B cell (primary cell): ENCODE measurements at regions not wholly inside any gene's neighbourhood (a gene's known extent, or its start where the extent isn't known, plus 50 kb on each side); places are given as distances from the start of the nearest gene placed in this dataset.

ENCODE experiments used
- ATAC-seq: fragments of 200-7000 bp; cut with Tn5 transposase; one replicate; pipeline ENCODE4 v1.10.0; 2021; ENCODE audit warnings: low read depth, mild to moderate bottlenecking, moderate number of reproducible peaks, moderate library complexity
- CTCF ChIA-PET: fragments of 350-600 bp; sonication (Branson Sonifier 250); formaldehyde crosslinking; loops from one replicate; lab custom pipeline; 2021; ENCODE audit warnings: antibody characterized with exemption, inconsistent platforms; lab: Charles Lee
- POLR2A ChIA-PET: fragments of 350-600 bp; sonication (Branson Sonifier 250); formaldehyde crosslinking; loops from one replicate; lab custom pipeline; 2021; ENCODE audit warnings: antibody characterized with exemption; lab: Charles Lee
- DNase-seq: peaks from one replicate; pipeline ENCODE4 v3.0.0; 2013
- H2AFZ ChIP-seq: 2 replicates; pipeline ENCODE4 v1.6.1; 2012; ENCODE audit warnings: mild to moderate bottlenecking, low read depth, low read length; ENCODE audit not compliant: insufficient read depth, poor library complexity, severe bottlenecking
- H3K27ac ChIP-seq, 2 donors: 1 replicate in 1 of 2; 2 replicates in 1 of 2; pipeline ENCODE4 v1.5.1; 2012 to 2013; ENCODE audit warnings: low read length in 2 of 2, mild to moderate bottlenecking in 2 of 2, moderate library complexity in 1 of 2
- H3K27me3 ChIP-seq, 4 experiments: fragments of 200-600 bp in 1 of 4; sonication (generic) in 1 of 4; replicated peaks in 1 of 4; 1 replicate in 2 of 4; 2 replicates in 2 of 4; pipeline versions ENCODE4 v1.6.1 to v1.7.0; 2013 to 2016; ENCODE audit warnings: low read length in 3 of 4, mild to moderate bottlenecking in 2 of 4, mixed read lengths in 1 of 4, moderate library complexity in 1 of 4; ENCODE audit not compliant: insufficient read depth in 4 of 4, control insufficient read depth in 3 of 4; ENCODE audit errors: control extremely low read depth in 1 of 4
- H3K36me3 ChIP-seq, 2 experiments: replicated peaks in 1 of 2; 1 replicate in 1 of 2; 2 replicates in 1 of 2; pipeline versions ENCODE4 v1.6.1 to v1.7.1; 2013; ENCODE audit warnings: low read length in 1 of 2; ENCODE audit not compliant: insufficient read depth in 2 of 2, control insufficient read depth in 1 of 2; ENCODE audit errors: control extremely low read depth in 1 of 2, extremely low read depth in 1 of 2
- H3K4me1 ChIP-seq, 2 donors: fragments of 200-600 bp in 1 of 2; sonication (generic) in 1 of 2; 1 replicate in 1 of 2; 2 replicates in 1 of 2; pipeline versions ENCODE4 v1.5.1 to v1.6.1; 2013 to 2017; ENCODE audit warnings: low read length in 2 of 2; ENCODE audit not compliant: control insufficient read depth in 2 of 2, insufficient read depth in 2 of 2
- H3K4me2 ChIP-seq: replicated peaks from 2 replicates; pipeline ENCODE3; 2012; ENCODE audit warnings: mild to moderate bottlenecking, low read depth, low read length; ENCODE audit not compliant: poor library complexity, severe bottlenecking
- H3K4me3 ChIP-seq, 5 experiments: fragments of 200-600 bp in 1 of 5; sonication (generic) in 1 of 5; 1 replicate in 3 of 5; 2 replicates in 2 of 5; pipeline versions ENCODE4 v1.5.1 to v1.7.0; 2011 to 2016; ENCODE audit warnings: low read length in 4 of 5, mild to moderate bottlenecking in 4 of 5, low read depth in 2 of 5, control low read depth in 1 of 5, moderate library complexity in 1 of 5; ENCODE audit not compliant: insufficient read depth in 1 of 5; ENCODE audit errors: control extremely low read depth in 1 of 5, extremely low read depth in 1 of 5
- H3K79me2 ChIP-seq: fragments of 200-600 bp; sonication (generic); one replicate; pipeline ENCODE4 v1.6.0; 2016; ENCODE audit warnings: low read length; ENCODE audit not compliant: control insufficient read depth, insufficient read depth
- H3K9ac ChIP-seq: fragments of 200-600 bp; sonication (generic); 2 replicates; pipeline ENCODE4 v1.6.1; 2017; ENCODE audit warnings: mild to moderate bottlenecking, low read length, moderate library complexity
- H3K9me3 ChIP-seq, 3 donors: one replicate each; pipeline versions ENCODE4 v1.6.1 to v1.7.1; 2013; ENCODE audit warnings: low read length in 2 of 3; ENCODE audit not compliant: control insufficient read depth in 2 of 3, insufficient read depth in 1 of 3; ENCODE audit errors: control extremely low read depth in 1 of 3
- H4K20me1 ChIP-seq: 2 replicates; pipeline ENCODE4 v1.6.0; 2012; ENCODE audit warnings: mild to moderate bottlenecking, low read length; ENCODE audit not compliant: insufficient read depth, control insufficient read depth, poor library complexity, severe bottlenecking
- H3K27ac Mint-ChIP-seq: one replicate; pipeline ENCODE4 v1.8.0; 2021; ENCODE audit warnings: mixed read lengths
- H3K27me3 Mint-ChIP-seq: one replicate; pipeline ENCODE4 v1.8.0; 2021; ENCODE audit warnings: mixed read lengths
- H3K4me1 Mint-ChIP-seq: one replicate; pipeline ENCODE4 v1.8.0; 2021; ENCODE audit warnings: mixed read lengths
- H3K4me3 Mint-ChIP-seq: one replicate; pipeline ENCODE4 v1.8.0; 2021; ENCODE audit warnings: mixed read lengths
- H3K9me3 Mint-ChIP-seq: one replicate; pipeline ENCODE4 v1.8.0; 2022; ENCODE audit warnings: mixed read lengths; ENCODE audit not compliant: insufficient read depth
- CTCF ChIP-seq: fragments of 200-600 bp; IDR thresholded peaks from one replicate; pipeline ENCODE4 v1.8.0; 2022; ENCODE audit warnings: antibody characterized with exemption, mild to moderate bottlenecking
- EZH2 ChIP-seq: IDR thresholded peaks from 2 replicates; pipeline ENCODE4 v1.6.1; 2012; ENCODE audit warnings: borderline replicate concordance, low read depth, mild to moderate bottlenecking, moderate library complexity, low read length; ENCODE audit not compliant: insufficient read depth, poor library complexity, severe bottlenecking
- whole genome bisulfite sequencing: methylation state at CpG from one replicate; pipeline ENCODE4 v1.1.5; 2013; ENCODE audit warnings: missing lambda C conversion rate; ENCODE audit not compliant: insufficient coverage; 5-methylcytosine and 5-hydroxymethylcytosine counted together
- intact Hi-C: fragments of 100-400 bp; cut with micrococcal nuclease; formaldehyde crosslinking; loops from one replicate; pipeline ENCODE4 v1.10.0; 2022

GRCh38 chr5:86554638-86555037, 63.1 kb upstream of the COX7C start:
- intact Hi-C loops = no loop called here
- Histone ChIP-seq H3K4me1 (no peaks in the 10 kb centered on the region), H3K4me2 (no peak overlapping the region), H3K4me3 (no peak overlapping the region), H3K79me2 (no peaks in the 10 kb centered on the region), H3K9me3 (peaks cover 0 to 4% (median 0%) of the 10 kb centered on the region in 3 donors), H2AFZ (no peak overlapping the region), H3K27ac (no peak overlapping the region), H4K20me1 (no peaks in the 10 kb centered on the region), H3K27me3 (no peaks in the 10 kb centered on the region), H3K9ac (no peak overlapping the region), H3K36me3 (no peaks in the 10 kb centered on the region)
- Mint-ChIP-seq H3K27me3 (no peaks in the 10 kb centered on the region), H3K4me3 (no peak overlapping the region), H3K27ac (no peak overlapping the region), H3K9me3 (no peaks in the 10 kb centered on the region), H3K4me1 (no peaks in the 10 kb centered on the region)
- DNase-seq = no peak
- no peak for ATAC-seq
- ChIA-PET POLR2A (no interaction called here), CTCF (no interaction called here)
- WGBS = no CpG with 5 or more reads among the region's 1 CpG
- TF ChIP-seq CTCF = no peak
- TF ChIP-seq EZH2 = no peak

DNA sequence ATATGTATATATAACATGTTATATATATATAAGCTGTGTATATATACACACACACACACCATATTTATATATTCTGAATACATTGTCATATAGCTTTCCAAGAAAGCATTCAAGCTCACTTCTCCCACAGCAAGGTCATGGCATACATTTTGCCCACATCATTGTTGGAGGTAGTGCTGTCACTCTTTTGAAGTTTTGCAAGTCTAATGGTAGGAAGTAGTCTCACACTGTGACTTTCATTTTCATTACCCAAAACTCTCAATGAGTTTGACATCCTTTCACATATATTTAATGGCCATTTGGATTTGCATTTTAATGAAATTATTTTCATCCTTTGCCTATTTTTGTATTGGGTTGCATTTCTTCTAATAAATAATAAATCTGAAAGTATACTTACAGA, 59.8 kb upstream of the COX7C start:
- no peaks in the 10 kb centered on the region for H3K79me2 ChIP-seq
- ATAC-seq (no peak), DNase-seq (no peak)
- POLR2A ChIA-PET = no interaction called here
- no peak overlapping the region for H3K27ac ChIP-seq
- H3K4me1 Mint-ChIP-seq = no peaks in the 10 kb centered on the region
- H4K20me1 ChIP-seq = no peaks in the 10 kb centered on the region
- CTCF ChIA-PET = no interaction called here
- H3K9ac ChIP-seq = no peak overlapping the region
- no peak overlapping the region for H3K4me3 ChIP-seq
- H3K27ac Mint-ChIP-seq = no peak overlapping the region
- TF ChIP-seq CTCF (no peak), EZH2 (no peak)
- H2AFZ ChIP-seq = no peak overlapping the region
- intact Hi-C loops = no loop called here
- no peaks in the 10 kb centered on the region for H3K4me1 ChIP-seq
- H3K4me2 ChIP-seq = no peak overlapping the region
- H3K27me3 Mint-ChIP-seq = no peaks in the 10 kb centered on the region
- no peaks in the 10 kb centered on the region for H3K27me3 ChIP-seq
- H3K9me3 Mint-ChIP-seq = no peaks in the 10 kb centered on the region
- H3K4me3 Mint-ChIP-seq = no peak overlapping the region
- peaks cover 0 to 4% (median 0%) of the 10 kb centered on the region in 3 donors for H3K9me3 ChIP-seq
- no peaks in the 10 kb centered on the region for H3K36me3 ChIP-seq
